NOMO-1 treated with DMSO at 0.1 percent for 48 hours (cell line): ENCODE measurements at regions not wholly inside any gene's neighbourhood (a gene's known extent, or its start where the extent isn't known, plus 50 kb on each side); places are given as distances from the start of the nearest gene placed in this dataset.

Source experiments
- DNase-seq: peaks from one replicate; lab custom pipeline; 2025; ENCODE audit not compliant: unreplicated experiment; lab: John Stamatoyannopoulos, UW

- DNase-seq = peak; percentile 65
These were observed 65.8 kb downstream of the ETAA1 start for GRCh38 chr2:67462738-67463496.

DNA sequence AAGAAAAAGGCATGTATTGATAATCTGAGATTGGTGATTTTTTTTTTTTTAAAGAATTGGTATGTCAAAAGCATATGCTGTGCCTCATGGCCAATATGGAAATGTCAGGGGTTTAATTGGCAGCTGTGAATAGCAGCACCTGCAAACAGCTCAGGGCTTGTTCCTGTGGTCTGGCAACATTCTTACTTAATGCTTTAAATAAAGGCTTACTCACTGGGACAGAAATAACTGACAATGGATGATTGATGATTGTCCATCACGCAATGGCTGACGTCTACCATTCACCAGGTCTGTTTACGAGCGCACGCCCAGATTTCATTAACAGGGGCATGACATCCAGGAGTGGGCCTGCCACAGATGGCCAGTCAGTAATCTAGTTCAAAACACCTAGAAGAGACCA, 66.7 kb downstream of the ETAA1 start:
- DNase-seq = peak; percentile 83

- DNase-seq = no peak
These were observed 68.5 kb downstream of the ETAA1 start for GRCh38 chr2:67465623-67466022.

- DNase-seq = no peak
These were observed 69.6 kb downstream of the ETAA1 start for GRCh38 chr2:67466734-67467133.

DNA sequence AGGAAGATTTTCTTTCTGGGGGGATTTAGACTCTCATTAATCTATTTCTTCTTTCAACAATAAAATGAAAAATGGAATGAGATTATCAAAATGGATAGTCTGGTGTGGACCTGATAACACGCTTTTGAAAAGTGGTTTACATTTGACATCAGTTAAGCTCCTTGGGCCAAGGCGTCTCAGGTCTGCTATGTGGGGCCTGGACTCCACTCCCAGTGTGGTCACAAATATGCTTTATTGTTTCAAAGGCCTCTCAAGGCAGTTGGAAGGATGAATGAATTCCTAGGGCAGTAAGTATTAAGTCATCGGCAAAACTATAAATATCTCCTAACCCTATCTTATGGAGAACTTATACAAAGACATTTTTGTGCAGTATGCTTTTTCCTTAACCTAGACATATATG, 74.5 kb downstream of the ETAA1 start:
- no peak for DNase-seq

GRCh38 chr2:67476809-67477790, 80.0 kb downstream of the ETAA1 start:
- DNase-seq = peak; percentile 36

DNA sequence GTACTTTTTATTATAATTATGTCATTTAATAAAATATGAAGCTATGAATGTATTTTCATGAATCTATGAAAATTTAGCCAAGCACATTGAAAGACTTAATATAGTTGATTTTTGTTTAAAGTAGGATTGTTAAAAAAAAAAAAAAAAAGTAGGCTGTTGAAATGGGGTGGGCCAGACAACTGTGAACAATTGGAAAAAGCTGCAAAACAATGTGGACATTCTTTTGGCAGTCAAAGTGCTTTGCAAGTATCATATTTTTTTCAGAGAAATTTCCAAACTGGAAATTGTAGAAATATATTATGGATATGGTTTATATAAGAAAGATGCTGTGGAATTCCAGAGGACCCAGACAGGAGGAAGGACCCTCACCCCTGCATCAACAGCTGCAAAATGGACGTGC, 82.1 kb downstream of the ETAA1 start:
- DNase-seq = no peak

DNA sequence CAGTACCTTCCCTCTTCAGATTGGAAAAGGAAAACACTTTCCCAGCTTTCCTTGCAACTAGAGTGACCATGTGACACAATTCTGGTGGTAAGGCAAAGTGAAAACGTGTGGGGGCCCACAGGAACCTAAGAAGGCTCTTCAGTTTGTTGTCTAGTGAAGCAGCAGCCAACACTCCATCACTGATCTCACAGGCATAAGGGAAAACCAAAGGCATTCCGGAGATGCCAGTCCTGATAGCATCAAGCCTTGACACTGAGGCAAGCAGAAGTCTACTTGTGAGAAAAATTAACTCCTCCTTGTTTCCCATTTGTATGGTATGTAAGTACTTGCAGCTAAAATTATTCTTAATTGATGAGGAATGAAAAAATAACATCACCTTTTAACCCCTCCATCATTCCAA, 88.3 kb downstream of the ETAA1 start:
- no peak for DNase-seq

DNA sequence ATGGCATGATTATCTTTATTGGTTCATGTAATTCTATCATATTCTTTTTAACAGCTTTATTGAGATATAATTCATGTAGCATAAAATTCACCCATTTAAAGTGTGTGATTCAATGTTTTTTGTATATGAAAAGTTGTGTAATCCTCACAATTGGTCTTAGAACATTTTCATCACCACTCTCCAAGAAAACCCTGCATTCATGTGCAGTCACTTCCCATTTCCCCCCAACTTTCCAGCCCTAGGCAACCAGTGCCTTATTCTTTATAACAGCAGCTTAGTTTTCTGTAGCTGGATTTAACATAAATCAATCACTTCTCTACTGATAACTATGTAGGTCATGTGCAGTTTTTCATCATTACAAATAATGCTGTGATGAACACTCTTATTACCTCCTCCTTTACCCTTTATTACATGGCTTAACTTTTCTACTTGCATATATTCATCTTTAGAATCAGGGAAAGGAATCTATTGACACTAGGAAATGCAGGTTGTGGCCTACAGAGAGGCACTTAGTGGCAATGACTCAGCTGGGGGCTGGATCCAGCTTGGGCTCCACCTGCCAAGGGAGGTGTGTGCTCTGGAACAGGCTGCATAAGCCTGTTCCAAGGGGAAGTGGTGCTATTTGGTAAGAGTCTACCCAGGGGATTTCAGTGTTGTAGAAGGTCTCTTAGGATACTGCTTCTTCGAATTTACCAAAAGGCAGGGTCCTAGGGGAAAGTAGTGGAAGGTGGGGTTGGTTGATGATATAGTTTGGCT, 89.1 kb downstream of the ETAA1 start:
- DNase-seq = no peak

DNA sequence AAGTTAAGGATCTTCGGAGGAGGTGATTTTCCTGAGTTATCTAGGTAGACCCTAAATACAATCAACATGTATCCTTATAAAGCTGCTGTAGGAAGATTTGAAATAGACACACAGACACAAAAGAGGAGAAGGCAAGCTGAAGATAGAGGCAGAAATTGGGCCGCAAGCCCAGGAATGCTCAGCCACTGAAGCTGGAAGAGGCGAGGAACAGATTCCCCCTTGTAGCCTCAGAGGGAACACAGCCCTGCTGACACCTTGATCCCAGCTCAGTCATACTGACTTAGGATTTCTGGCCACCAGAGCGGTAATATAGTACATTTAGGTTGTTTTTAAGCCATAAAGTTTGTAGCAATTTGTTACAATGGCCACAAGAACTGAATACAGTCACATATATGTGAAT, 90.9 kb downstream of the ETAA1 start:
- no peak for DNase-seq

DNA sequence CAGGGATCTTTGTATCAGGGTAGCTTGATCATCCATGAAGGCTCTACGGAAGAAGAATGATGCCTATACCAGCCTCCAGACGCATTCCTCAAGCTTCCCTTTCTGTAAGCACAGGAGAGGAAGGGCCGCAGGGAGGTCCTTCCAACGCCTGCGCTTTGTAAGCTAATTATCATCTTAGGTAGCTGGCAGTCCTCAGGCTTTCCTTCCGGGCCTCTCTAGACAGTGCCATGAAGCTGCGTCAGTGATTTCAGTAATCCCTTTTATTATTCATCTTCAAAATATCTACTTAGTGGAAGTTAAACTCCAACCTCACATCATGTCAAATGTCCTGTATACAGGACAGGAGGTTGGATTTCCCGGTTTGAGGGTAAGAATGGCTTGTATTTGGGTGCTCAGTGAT, 92.3 kb downstream of the ETAA1 start:
- DNase-seq = no peak

DNA sequence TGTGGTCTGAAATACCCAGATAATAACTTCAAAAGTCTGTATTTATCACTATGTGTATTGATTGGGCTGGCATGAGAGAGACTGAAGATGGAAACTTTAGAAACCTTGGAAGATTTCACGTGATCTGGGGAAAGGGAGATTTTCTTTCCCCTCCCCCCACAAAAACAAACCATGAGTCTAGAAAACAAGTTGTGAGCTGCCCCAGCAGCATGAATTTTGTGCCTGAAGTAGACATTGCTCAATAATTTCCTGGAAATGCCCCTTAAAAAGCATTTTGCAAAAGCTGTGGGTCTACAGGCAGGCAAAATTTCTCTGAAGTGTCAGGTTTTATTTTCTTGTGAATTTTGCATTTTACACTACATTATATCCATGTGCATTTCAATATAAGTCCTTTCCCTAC, 101.8 kb downstream of the ETAA1 start:
- DNase-seq = no peak

DNA sequence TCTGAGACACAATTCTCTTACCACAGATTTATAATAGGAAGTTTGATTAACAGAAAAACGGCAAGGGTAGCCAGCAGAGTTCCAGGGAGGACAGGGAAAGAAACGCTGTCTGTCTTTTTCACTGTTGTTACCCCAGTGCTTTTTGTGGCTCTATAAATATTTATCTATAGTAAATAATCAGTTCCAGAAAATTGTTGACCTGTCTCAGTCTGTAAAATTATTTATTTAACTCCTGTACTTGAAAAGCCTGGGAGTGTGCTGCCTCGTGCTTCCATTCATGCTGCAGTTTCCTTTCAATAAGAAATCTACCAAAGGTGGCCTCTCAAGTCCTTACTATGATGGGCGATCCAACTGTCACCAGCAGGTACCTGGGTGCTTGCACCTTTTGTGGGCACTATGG, 102.9 kb downstream of the ETAA1 start:
- DNase-seq = no peak

GRCh38 chr2:67500541-67500940, 103.4 kb downstream of the ETAA1 start:
- DNase-seq = no peak

GRCh38 chr2:67502346-67503065, 105.4 kb downstream of the ETAA1 start:
- DNase-seq = no peak

DNA sequence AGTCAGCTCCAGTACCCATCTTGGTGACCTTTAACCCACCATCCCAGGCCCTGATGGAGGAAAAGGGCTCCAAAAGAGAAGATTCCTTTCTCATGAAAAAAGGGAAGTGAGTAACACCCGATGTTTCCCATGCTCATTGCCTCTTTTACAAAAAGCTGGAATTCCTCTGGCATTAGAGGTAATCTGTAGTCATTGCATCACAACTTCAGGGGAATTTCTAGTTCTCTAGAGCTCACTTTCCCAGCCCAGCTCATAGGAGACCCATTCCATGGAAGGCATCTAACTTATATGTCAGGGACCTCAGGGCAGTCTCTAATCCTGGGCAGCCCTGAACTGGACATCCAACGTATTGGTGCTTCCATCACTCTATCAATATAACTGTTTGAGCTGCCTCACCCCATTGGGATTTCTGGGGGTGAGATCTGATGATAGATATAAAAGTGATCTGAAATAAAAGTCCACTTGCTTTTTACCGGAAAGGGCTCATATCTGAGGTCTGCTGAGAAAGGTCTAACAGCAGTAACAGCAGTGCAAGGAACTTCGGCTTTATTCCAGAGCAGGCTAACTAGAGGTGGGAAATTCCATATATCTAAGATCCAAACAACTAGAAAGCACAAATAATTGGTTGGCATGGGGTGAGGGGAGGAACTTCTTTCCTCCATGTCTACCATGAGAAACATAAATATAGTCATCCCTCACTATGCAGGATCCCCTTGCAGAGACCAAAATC, 106.1 kb downstream of the ETAA1 start:
- no peak for DNase-seq

- no peak for DNase-seq
These were observed 113.6 kb downstream of the ETAA1 start for GRCh38 chr2:67510745-67511144.

- no peak for DNase-seq
These were observed 117.4 kb downstream of the ETAA1 start for GRCh38 chr2:67514515-67514914.

GRCh38 chr2:67515056-67515455, 117.9 kb downstream of the ETAA1 start:
- no peak for DNase-seq

DNA sequence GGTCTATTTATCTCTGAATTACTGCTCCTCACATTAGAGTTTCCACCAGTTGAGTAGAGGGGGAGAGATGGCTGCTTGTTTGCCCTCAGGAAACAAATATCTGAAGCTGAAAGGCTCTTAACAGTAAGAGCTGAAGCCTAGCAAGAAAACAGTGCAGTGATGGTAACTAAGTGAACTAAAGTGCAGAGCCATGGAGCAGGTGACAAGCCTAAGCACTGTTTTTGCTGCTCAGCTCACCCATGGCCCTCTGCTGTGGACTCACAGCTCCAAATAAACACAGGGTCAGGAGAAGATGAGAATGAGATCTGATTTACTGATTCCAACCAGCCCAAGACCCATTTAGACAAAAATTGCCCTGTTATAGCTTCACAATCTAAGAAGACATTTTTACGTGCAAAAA, 118.4 kb downstream of the ETAA1 start:
- no peak for DNase-seq
